MCF 10A (cell line): ENCODE measurements at regions not wholly inside any gene's neighbourhood (a gene's known extent, or its start where the extent isn't known, plus 50 kb on each side); places are given as distances from the start of the nearest gene placed in this dataset.

Experiments used
- BruUV-seq: library from RNA; stranded (reverse); fragments of 400-500 nt; replicated peaks from 2 replicates; lab custom pipeline; 2021; lab: Mats Ljungman, UMichigan
- CTCF ChIA-PET: fragments of 300-600 bp; sonication (Branson Sonifier 250); formaldehyde crosslinking; extraction: SDS; loops from one replicate; lab custom pipeline; 2021; ENCODE audit warnings: antibody characterized with exemption, inconsistent platforms; lab: Yijun Ruan, JAX
- POLR2A ChIA-PET: fragments of 300-600, 350-650 bp; sonication (Branson Sonifier 250); formaldehyde crosslinking; extraction: SDS; loops from one replicate; lab custom pipeline; 2020; ENCODE audit warnings: antibody characterized with exemption, inconsistent platforms; lab: Yijun Ruan, JAX
- DNase-seq: peaks from one replicate; pipeline ENCODE4 v3.0.0-alpha.2; 2018; ENCODE audit not compliant: unreplicated experiment
- H3K27ac Mint-ChIP-seq: one replicate; pipeline ENCODE4 v1.8.0; 2022; ENCODE audit warnings: mild to moderate bottlenecking, low read depth, mixed read lengths; ENCODE audit not compliant: unreplicated experiment
- H3K27me3 Mint-ChIP-seq: one replicate; pipeline ENCODE4 v1.8.0; 2022; ENCODE audit warnings: mixed read lengths; ENCODE audit not compliant: insufficient read depth, unreplicated experiment
- H3K36me3 Mint-ChIP-seq: one replicate; pipeline ENCODE4 v1.8.0; 2022; ENCODE audit warnings: mild to moderate bottlenecking, moderate library complexity, mixed read lengths; ENCODE audit not compliant: insufficient read depth, unreplicated experiment
- H3K4me1 Mint-ChIP-seq: one replicate; pipeline ENCODE4 v1.8.0; 2022; ENCODE audit warnings: mixed read lengths; ENCODE audit not compliant: insufficient read depth, unreplicated experiment
- H3K4me3 Mint-ChIP-seq: one replicate; pipeline ENCODE4 v1.8.0; 2022; ENCODE audit warnings: mild to moderate bottlenecking, moderate library complexity, mixed read lengths; ENCODE audit not compliant: unreplicated experiment
- H3K9me3 Mint-ChIP-seq: one replicate; pipeline ENCODE4 v1.8.0; 2022; ENCODE audit warnings: mixed read lengths; ENCODE audit not compliant: unreplicated experiment
- CTCF ChIP-seq: fragments of 200-600 bp; IDR thresholded peaks from one replicate; pipeline ENCODE4 v1.8.0; 2022; ENCODE audit warnings: antibody characterized with exemption, mild to moderate bottlenecking; ENCODE audit not compliant: unreplicated experiment
- intact Hi-C: fragments of 100-400 bp; cut with micrococcal nuclease; formaldehyde crosslinking; loops from 2 replicates; pipeline ENCODE4 v1.14.1; 2022

GRCh38 chr2:129673847-129674711, 305.4 kb upstream of the RAB6C start:
- TF ChIP-seq CTCF: no peak
- no TSS peak for BruUV-seq

GRCh38 chr2:129678751-129679150, 300.7 kb upstream of the RAB6C start:
- ChIA-PET CTCF (interaction anchor here (0.6 kb wide), 1 partner anchor 1137 kb away, joined by 4 read pairs; no protein-coding TSS in a partner anchor), POLR2A (interaction anchor here (0.7 kb wide), 1 partner anchor 1458 kb away, joined by 4 read pairs; no protein-coding TSS in a partner anchor)
- Mint-ChIP-seq H3K4me1 (no peaks in the 10 kb centered on the region), H3K4me3 (no peak overlapping the region), H3K27ac (no peak overlapping the region), H3K36me3 (no peaks in the 10 kb centered on the region), H3K9me3 (no peaks in the 10 kb centered on the region), H3K27me3 (no peaks in the 10 kb centered on the region)
- BruUV-seq: no TSS peak
- no peak for DNase-seq
- intact Hi-C loops: no loop called here
- TF ChIP-seq CTCF: no peak

More at GRCh38 chr2:129673847-129674711, 305.4 kb upstream of the RAB6C start:
- intact Hi-C loops: no loop called here
- DNase-seq: no peak
- Mint-ChIP-seq H3K27me3 (no peaks in the 10 kb centered on the region), H3K9me3 (no peaks in the 10 kb centered on the region), H3K4me3 (no peak overlapping the region), H3K36me3 (no peaks in the 10 kb centered on the region), H3K4me1 (no peaks in the 10 kb centered on the region), H3K27ac (no peak overlapping the region)
- CTCF ChIA-PET: interaction anchor here (0.5 kb wide), 1 partner anchor 149 kb away, joined by 3 read pairs; no protein-coding TSS in a partner anchor
- POLR2A ChIA-PET: no interaction called here

- no TSS peak for BruUV-seq
- CTCF ChIA-PET: interaction anchor here (0.6 kb wide), 1 partner anchor 154 kb away, joined by 4 read pairs; no protein-coding TSS in a partner anchor
Measured at GRCh38 chr2:129681788-129682187, 297.7 kb upstream of the RAB6C start.

More at GRCh38 chr2:129681788-129682187, 297.7 kb upstream of the RAB6C start:
- no peak overlapping the region for H3K4me3 Mint-ChIP-seq
- no peak for TF ChIP-seq CTCF
- no peaks in the 10 kb centered on the region for H3K36me3 Mint-ChIP-seq
- no peak overlapping the region for H3K27ac Mint-ChIP-seq
- no peaks in the 10 kb centered on the region for H3K27me3 Mint-ChIP-seq
- H3K4me1 Mint-ChIP-seq: no peaks in the 10 kb centered on the region
- intact Hi-C loops: no loop called here
- POLR2A ChIA-PET: no interaction called here
- no peaks in the 10 kb centered on the region for H3K9me3 Mint-ChIP-seq
- DNase-seq: no peak
